HG02840 (cell line): ENCODE measurements at regions not wholly inside any gene's neighbourhood (a gene's known extent, or its start where the extent isn't known, plus 50 kb on each side); places are given as distances from the start of the nearest gene placed in this dataset.
"Not testable (repeated sequence)": the region's sequence is repeated elsewhere in the genome, so short reads cannot be mapped to it uniquely, and the experiment has no call there.

ENCODE experiments used
- ATAC-seq: cut with Tn5 transposase; IDR thresholded peaks from one replicate; pipeline ENCODE4 v1.9.1; 2021; ENCODE audit warnings: mild to moderate bottlenecking, moderate library complexity, moderate number of reproducible peaks; ENCODE audit not compliant: unreplicated experiment, low FRiP score

- ATAC-seq: not testable (repeated sequence)
Observed at GRCh38 chr3:176016203-176016602, 1157.1 kb downstream of the NAALADL2 start.

GRCh38 chr3:176015228-176015627 is 1156.1 kb downstream of the NAALADL2 start:
- not testable (repeated sequence) for ATAC-seq

- ATAC-seq: no peak
Observed at GRCh38 chr3:176009256-176009655, 1150.1 kb downstream of the NAALADL2 start.

GRCh38 chr3:176005564-176005963 is 1146.4 kb downstream of the NAALADL2 start:
- ATAC-seq: no peak

- ATAC-seq: no peak
Observed at GRCh38 chr3:175989161-175989560, 1130.0 kb downstream of the NAALADL2 start.

GRCh38 chr3:175988401-175988800 is 1129.3 kb downstream of the NAALADL2 start:
- no peak for ATAC-seq

DNA sequence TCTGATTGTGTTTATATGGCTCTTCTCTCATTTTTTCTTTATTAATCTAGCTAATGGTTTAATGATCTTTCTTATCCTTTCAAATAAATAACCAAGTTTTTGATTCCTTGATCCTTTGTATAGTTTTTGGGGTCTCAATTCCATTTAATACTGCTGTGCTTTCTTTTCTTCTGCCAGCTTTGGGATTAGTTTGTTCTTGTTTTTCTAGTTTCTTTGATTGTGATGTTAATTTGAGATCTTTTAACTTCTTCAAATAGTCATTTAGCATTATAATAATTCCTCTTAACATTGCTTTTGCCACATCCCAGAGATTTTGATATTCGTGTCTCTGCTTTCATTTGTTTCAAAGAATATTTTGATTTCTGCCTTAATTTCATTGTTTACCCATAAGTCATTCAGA is 1126.6 kb downstream of the NAALADL2 start:
- ATAC-seq: no peak

DNA sequence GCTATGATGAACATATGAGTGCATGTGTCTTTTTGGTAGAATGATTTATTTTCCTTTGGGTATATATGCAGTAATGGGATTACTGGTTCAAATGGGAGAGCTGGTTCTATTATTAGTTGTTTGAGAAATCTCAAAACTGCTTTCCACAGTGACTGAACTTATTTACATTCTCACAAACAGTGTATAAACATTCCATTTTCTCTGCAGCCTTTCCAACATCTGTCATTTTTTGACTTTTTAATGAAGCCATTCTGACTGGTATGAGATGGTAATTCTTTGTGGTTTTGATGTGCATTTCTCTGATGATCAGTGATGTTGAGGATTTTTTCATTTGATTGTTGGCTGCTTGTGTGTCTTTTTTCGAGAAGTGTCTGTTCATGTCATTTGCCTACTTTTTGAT is 1124.2 kb downstream of the NAALADL2 start:
- no peak for ATAC-seq

DNA sequence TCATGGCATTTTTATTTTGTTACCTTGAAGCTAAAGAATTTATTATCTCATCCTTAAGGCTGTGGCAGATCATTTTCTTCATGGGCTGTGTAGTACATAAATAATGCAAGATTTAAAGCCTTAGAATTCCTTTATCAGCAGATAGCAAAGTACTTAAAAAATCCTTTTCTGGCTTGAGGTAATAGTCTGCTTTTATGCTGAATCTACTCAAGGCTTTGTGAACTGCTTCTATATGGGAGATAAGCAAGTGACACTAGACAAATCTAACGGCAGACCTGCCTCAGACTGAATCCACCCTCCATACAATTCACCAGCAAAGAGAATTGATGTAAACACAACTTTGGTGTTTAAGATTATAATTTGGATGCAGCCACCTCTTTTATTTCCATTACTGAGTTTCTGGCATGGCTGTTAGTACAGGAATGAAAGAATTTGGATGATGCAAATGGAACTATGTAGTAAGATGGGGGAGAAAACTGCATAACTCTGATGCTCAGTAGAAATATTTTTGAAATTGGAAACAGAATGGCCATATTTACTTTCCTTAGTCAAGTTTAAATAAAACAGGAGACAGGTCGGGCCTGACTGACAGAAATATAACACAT is 1121.5 kb downstream of the NAALADL2 start:
- ATAC-seq: no peak

- ATAC-seq: no peak
Observed at GRCh38 chr3:175977968-175978752, 1119.0 kb downstream of the NAALADL2 start.

DNA sequence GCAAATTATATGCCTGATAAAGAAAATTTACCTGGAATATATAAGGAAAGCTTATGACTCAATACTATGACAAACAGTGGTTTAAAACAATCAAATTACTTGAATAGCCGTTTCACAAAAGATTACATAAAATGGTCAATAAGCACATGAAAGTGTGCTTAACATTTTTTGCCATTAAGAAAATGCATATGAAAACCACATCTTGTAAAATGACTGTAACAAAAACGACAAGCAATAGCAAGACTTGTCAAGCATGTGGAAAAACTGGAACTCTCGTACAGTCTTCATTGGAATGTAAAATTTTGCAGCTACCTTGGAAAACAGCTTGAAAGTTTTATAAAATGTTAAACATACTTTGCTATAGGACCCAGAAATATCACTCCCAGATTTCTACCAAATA is 1110.3 kb downstream of the NAALADL2 start:
- ATAC-seq: no peak

- no peak for ATAC-seq
Observed at GRCh38 chr3:175965036-175965435, 1105.9 kb downstream of the NAALADL2 start.

GRCh38 chr3:175957427-175957826 is 1098.3 kb downstream of the NAALADL2 start:
- no peak for ATAC-seq

DNA sequence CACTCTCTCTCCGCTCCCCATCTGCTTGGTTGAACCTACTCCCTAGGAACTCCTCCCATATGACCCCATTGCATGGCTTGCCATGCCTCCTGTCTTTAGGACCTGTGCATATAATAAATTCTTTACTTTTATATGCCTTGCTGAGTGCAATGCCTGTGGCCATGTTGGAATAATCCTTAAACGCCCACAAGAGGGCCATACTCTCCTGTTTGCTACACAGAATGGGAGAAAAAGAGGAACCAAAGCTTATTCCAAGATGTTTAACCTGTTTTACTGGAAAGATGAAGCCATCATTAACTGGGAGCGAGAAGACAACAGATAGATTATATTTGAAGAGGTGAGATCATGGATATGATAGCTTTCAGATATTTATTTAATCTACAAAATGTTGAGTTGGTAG is 1097.8 kb downstream of the NAALADL2 start:
- ATAC-seq: no peak

DNA sequence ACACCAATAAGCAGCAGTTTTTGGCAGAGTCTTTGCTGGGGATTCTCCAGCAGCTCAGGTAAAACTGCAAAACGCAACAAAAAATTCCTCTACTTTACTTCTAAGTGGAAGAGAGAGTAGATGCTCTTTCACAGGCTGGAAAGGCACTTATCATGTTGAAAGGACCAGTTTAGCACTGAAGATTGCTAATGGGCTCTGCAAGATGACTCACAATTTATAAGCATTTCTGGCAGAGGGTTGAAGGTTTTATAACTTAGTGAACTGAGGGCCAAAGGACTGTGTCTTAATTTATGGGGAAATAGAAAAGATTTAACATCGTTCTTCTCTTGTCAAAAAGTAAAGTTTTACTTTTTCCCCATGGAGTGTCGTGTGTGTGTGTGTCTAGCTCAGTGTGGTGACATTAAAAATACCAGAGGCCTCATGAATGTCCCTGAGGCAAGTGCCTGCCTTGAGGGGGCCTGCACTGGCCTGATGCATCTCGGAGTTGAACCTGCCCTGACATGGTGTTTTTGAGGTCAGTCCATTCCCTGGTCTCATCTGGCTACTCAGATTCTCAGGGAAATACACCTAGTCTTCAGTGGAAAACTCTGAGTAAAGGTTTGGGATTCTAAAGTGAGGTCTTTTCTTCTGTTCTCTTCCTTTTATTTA is 1092.0 kb downstream of the NAALADL2 start:
- ATAC-seq: no peak

DNA sequence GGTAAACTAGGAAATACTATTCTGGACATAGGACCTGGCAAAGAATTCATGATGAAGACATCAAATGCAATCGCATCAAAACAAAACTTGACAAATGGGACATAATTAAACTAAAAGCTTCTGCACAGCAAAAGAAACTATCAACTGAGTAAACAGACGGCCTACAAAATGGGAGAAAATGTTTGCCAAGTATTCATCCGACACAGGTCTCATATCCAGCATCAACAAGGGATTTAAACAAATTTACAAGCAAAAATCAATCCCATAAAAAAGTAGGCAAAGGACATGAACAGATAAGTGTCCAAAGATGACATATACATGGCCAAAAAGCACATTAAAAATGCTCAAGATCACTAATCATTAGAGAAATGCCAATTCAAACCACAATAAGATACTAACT is 1088.9 kb downstream of the NAALADL2 start:
- ATAC-seq: no peak

DNA sequence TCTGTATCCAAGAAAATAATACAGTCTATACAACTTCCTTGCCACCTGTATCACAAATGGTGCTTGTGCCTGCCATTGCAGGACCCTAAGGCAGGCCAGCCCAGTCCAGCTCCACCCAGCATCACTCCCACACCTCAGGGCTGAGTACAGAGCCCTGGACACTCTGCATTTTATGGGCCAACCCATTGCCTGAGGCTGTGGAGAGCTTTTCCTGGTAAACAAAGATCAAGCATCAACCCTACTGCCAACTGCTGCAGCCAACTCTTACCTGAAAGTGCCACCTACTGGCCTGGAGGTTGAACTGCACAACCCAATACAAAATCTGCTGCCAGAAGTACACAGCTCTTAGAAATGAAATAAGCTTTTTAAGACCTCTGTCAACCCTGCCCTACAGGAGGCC is 1082.2 kb downstream of the NAALADL2 start:
- no peak for ATAC-seq

- ATAC-seq: no peak
Observed at GRCh38 chr3:175940881-175941280, 1081.7 kb downstream of the NAALADL2 start.

- no peak for ATAC-seq
Observed at GRCh38 chr3:175940243-175940642, 1081.1 kb downstream of the NAALADL2 start.

DNA sequence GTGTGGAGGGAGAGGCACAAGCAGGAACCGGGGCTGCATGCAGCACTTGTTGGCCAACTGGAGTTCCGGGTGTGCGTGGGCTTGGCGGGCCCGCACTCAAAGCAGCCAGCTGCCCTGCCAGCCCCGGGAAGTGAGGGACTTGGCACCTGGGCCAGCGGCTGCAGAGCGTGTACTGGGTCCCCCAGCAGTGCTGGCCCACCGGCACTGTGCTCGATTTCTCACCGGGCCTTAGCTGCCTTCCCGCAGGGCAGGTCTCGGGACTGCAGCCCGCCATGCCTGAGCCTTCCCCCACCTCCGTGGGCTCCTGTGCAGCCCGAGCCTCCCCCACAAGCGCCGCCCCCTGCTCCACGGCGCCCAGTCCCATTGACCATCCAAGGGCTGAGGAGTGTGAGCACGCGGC is 1078.2 kb downstream of the NAALADL2 start:
- ATAC-seq: not testable (repeated sequence)

- no peak for ATAC-seq
Observed at GRCh38 chr3:175932586-175932985, 1073.5 kb downstream of the NAALADL2 start.

- no peak for ATAC-seq
Observed at GRCh38 chr3:175919133-175919532, 1060.0 kb downstream of the NAALADL2 start.
